ENCODE measurements at regions not wholly inside any gene's neighbourhood (a gene's known extent, or its start where the extent isn't known, plus 50 kb on each side); places are given as distances from the start of the nearest gene placed in this dataset.

DNA sequence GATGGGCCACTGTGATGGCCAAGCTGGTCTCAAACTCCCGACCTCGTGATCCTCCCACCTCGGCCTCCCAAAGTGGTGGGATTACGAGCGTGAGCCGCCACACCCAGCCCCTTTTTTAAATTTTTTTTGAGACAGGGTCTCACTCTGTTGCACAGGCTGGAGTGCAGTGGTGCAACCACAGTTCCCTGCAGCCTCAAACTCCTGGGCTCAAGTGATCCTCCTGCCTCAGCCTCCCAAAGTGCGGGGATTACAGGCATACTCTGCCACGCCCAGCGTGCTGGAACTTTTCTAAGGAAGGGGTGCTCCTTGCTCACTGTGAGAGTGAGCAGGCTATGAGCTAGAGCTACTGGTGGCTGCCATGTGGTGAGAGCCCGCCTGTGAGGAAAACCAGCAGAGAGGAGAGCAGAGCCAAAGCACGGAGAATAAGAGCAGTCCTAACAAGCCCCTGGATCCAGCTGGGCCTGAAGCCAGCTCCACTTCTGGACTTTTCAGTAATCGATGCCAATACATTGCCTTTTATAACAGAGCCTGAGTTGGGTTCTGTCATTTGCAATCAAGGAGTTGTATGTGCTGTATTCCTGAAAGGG lies 75.5 kb upstream of the UNC5A start:
- no peak for DNase-seq

DNA sequence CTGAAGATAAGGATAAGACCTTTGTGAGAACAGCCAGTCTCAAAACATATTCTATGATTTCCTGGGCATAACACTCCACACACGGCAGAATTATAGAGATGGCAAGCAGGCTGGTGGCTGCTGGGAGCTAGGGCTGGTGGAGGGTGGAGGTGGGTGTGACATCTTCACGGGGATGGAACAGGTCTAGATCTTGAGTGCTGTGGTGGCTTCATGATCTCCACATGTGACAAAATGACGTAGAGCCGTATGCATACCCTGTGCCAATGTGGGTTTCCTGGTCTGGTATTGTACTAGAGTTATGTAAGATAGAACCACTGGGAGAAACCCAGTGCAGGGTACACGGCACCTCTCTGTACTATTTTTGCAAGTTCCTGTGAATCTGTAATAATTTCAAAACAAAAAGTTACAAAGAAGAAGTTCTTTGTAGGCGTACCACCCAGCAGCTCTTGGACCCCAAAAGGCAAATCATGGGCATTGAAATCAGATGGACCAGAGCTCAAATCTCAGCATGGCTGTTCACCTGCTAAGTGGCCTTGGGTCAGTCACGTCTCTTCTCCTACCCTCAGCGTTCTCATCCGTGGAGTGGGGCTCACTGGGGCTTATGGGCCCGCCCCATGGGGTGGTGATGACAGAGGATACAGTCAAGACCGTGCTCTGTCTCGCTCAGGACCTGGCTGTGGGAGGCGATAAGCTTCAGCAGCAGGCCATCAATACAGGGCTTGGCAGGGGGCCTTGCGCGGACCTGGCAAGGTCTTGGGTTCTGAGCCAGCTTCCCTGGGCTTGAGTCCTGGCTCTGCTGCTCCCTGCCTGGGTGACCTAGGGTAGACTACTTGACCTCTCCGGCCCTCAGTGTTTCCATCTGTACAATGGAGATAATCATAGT lies 74.7 kb upstream of the UNC5A start:
- no peak for DNase-seq

- DNase-seq: no peak
Measured at GRCh38 chr5:176736301-176736930, 73.9 kb upstream of the UNC5A start.

DNA sequence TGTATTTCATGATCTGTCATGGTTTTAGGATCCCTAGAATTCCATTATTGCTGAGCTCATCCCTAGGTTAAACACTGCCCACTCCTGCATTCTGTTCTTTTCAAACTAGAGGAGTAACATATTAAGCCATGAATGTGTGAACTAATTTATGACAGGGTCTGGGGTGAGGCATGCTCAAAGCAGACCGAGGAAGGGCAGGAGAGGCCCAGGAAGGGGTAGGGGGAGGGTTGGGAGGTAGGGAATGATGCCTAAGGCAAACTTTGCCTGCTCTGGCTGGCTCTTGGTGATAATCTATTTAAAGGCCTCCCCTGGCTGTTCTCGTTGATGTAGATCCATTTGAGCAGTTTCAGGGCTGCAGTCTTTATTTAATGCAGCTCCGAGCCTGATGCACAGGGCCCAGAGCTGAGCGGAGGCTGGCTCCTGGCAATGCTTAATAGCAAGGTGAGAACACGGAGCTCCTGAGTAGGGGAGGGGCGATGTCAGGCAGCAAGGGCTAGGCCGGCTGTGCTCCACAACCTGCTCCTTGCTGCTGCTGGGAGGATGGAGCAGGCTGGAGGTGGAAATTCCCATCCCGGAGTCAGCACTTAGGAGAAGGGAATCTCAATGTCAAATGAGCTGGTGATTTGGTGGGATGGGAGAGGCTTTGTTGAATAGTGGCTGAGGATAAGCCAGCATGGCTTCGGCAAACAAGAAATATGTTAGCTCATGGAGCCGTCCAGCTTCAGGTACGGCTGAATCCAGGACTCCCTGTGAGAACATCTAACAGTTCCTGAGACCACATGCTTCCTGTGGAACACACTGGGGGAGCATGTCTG lies 73.2 kb upstream of the UNC5A start:
- no peak for DNase-seq

DNA sequence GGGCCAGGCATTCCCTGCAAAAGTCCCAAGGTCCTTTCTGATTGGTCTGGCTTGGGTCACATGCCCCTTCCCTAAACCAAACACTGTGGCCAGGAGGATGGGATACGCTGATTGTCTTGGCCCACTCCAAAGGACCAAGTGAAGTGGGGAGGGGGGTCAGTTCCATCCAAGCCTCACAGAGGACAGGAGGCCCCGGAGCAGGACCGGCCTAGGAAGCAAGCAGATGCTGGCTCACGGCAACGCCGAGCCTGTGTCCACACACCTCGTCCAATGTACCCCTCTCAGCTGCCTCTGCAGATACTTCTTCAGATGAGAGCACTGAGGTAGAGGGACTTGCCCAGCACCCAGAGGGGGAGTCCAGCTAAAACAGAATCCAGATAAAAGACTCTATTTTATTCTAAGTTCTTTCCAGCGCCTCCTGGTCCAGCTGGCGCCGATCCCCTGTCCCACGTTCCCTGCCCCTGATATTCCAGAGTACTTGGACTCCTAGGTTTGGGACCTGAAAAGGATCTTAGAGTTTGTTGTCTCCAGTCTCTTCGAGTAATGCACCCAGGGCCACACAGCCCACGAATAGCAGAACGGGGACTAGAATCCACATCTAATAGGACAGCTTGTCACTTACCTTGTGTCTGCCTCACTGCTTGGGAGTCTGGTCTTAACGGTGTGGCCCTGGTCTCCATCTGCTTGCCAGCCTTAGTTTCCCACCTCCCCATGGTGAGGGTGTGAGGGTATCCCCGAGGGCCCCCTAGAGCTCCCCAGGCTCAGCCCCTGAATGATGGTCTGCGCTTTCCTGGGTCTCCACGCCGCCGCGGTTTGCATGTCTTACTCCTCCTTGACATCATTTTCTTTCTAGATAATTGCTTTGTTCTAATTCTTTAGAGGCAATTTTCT lies 72.4 kb upstream of the UNC5A start:
- DNase-seq: no peak

- DNase-seq: no peak
Measured at GRCh38 chr5:176738637-176739250, 71.6 kb upstream of the UNC5A start.

DNA sequence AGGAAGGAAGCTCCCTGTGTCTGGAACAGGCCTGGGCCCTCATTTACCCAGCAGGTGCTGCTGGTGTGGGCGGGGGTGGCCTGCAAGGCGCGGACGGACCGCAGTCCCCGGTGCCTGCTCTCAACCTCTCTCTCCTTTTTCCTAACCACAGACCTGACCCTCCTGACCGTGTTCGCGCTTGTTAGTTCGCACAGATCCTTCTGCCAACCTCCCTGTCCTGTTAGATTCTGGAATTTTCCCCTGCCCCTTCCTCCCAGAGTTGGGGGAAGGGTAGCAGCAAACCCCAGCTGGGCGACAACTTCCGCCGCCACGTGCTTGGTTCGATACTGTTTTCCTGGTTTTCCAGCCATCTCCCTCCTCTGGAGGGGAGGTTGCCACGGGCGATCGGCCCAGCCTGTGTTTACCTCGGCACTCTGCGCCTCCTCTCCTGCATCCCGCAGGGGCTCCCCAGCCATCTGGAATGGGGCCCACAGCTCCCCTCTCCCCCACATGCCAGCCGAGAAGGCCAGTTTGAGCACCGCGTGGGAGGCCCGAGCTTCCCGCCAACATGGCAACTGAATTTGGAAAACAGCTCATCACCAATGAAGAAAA lies 70.8 kb upstream of the UNC5A start:
- no peak for DNase-seq

DNA sequence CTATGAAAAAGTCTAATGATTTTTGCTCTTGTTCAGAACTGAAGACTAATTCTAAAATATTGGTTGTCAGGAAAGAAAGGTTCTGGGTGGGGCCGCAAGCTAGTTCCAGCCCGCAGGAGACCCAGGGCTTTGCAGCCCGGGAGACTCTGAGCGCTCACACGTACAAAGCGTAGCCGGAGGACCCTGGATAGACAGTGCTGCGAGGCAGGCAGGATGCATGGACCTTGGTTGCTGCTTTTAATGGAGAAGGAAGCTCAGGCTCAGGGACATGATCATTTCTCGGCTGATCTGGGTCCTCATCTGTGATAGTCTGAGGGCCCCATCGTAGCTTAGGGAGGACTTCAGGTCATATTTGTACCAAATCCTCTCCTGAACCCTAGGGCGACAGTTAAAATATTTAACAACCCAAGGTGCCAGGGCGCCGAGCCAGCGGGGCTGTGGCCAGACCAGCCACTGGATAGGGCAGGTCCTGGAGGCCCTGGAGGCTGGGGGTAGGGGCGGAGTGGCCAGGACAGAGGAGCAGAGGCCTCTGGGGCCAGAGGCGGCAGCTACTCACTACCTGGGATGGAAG lies 70.1 kb upstream of the UNC5A start:
- DNase-seq: no peak

GRCh38 chr5:176740702-176741496 lies 69.5 kb upstream of the UNC5A start:
- no peak for DNase-seq

GRCh38 chr5:176741561-176742211 lies 68.7 kb upstream of the UNC5A start:
- no peak for DNase-seq

DNA sequence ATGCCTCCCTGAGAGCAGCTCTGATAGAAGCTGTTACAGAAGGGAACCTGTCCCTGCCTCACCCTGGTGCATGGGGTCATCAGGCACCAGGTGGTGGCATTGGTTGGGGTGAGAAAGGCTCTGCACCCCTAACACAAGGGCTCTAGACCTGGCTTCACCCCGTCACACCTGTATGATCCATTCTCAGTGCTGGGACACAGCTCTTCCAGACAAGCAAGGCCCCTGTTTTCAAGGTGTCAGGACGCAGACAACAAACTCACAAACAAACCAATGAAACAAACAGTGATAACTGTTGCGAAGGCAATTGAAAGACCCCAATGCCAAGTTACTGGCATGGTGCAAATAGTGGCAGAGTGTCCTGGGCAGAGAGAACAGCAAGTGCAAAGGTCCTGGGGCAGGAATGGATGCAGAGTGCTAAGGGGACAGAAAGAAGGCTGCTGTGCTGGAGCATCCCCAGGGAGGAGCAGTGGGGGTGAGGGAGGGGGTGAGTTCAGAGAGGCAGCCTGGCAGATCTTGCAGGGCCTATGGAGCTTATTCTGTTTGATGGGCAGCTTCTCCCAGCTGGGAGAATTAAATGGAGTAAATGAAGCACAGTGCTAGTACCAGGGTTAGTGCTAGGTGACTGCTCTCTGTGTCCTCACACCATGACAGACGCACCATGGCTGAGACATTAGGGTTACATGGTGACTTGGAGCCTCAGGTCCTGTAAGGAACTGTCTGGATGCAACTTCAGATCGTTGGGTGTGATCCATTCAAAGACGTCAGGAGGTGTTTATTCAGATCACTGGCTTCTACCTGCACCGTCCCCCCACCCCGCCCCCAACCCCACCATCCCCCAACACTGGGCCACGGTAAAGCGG lies 67.9 kb upstream of the UNC5A start:
- no peak for DNase-seq

DNA sequence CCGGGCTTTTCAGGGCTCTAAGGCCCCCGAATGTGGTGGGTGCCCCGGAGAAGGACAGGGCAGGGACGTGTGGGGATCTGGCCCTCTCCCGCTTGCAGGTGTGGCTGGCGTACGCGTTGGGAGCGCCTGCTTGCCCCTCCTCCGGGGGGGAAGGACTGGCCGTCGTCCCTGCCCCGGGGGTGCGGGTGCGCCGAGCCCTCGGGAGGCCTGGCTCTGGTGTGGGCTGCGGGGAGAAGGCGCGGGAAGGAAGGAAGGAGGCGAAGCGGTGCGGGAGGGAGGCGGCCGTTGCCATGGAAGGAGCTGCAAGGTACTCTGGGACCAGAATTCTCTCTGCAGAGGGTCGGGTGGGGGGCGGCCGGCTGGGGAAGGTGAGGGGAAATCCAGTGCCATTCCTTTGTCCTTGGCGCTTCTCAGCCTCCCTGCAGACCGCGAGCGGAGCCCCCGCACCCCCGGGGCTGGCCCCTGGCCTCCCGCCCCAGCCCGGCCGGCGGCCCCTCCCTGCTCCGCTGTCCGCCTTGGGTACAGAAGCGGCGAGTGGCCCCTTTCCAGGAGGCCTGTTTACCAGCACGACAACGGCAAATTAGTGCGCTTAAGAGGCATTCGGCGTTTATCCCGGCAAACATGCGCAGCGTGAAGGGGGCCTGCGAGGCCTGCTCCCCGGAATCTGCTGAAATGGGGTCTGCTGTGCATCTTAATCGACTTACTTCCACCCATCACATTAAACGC lies 67.1 kb upstream of the UNC5A start:
- DNase-seq: no peak

DNA sequence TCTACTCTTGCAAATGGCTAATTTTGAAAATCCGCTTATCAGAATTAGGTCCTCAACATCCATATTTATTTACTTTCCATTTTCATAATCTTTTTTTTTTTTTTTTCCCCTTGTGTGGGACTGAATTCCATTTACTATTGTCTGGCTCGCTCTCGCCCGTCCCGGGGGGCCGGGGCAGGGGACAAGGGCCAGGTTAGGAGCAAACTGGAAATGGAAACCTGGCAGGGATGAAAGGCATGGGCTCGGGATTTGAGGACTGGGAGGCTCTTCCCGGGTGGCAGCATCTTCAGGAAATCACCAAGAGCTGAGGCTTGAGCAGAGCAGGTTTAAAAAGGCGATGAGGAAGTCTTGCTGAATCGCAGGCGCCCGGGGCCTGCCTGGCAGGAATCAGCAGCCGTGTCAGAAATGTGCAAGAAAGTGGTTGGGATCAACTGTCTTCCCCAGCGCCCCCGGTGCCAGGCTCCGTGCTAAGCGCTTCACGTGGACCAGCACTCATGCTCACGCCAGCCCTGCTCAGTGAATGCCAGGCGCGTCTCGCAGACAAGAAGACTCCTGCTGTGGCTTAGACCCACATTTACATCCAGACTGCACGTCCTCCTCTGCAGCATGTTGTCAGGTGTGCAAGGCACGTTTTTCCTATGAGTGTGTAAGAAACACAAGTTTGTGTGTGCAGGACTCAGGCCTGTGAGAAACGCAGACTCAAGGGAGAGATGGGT lies 66.3 kb upstream of the UNC5A start:
- DNase-seq: no peak

DNA sequence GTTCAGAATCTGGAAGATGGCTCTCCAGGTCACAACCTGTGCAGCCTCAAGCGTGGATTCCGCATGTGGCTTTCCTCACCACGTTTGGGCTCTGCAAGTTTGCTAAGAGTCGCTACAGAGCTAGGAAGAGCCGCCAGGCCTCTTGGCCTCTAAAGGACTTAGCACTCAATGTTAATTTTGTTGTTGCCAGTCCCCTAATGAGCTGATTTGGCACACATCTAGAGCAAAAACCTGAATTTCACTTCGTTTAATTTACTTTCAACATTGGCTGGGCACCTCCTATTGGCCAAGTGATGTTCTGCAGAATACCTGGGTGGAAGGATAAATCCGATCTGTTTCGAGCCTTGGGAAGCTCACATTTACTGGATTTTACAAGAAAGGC lies 65.8 kb upstream of the UNC5A start:
- DNase-seq: no peak

- DNase-seq: no peak
Measured at GRCh38 chr5:176747670-176748072, 62.7 kb upstream of the UNC5A start.

DNA sequence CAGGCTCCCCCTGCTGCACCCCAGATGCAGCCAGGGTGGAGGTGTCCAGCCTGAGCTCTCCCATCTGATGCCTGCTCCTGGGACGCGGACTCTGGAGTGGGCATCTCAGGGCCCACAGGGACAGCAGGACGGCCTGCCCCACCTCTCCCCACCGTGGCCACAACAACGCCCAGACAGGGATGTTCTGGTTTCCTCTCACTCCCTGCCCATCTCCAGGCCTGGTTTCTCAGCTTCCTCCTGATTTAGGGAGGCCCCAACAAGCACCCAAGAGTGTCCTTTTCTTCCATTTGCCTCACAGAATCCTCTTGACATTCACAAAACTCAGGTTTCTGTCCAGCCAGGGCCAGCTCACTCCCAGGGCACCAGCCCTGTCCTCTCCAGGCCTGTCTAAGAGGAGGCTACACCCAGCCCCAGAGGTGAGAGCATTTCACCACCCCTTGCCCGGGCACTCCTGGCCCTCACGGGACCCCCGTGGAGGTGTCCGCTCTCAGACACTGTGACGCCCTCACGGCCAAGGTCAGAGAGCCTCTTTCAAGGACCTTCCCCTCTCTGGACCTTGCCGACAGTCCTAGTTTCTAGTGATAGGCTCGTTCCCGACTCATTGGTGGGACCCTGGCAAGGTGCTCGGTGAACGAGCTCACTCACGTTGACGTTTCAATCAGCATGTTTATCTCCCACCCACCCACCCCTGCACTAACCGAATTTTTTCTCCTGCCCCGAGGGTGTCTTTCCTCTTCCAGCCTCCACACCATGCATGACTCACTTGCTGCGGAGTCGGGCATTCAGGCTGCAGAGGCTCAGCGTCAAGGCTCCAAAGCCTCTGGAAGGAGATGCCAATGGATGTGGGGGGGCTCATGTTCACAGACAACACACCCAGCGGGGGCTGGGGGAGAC lies 62.0 kb upstream of the UNC5A start:
- no peak for DNase-seq
